Small intestine (tissue), 7 donors: ENCODE measurements at regions not wholly inside any gene's neighbourhood (a gene's known extent, or its start where the extent isn't known, plus 50 kb on each side); places are given as distances from the start of the nearest gene placed in this dataset.
"Not testable (repeated sequence)": the region's sequence is repeated elsewhere in the genome, so short reads cannot be mapped to it uniquely, and the experiment has no call there.

Experiments used
- DNase-seq, 2 donors: peaks; one replicate each; pipeline versions ENCODE4 v3.0.0 to v3.0.0-alpha.2; 2013
- FAIRE-seq: peaks from 2 replicates; lab custom pipeline; 2012; peaks lifted over from hg19 to GRCh38; lab: Jason Lieb, UNC
- H3K27ac ChIP-seq, 3 donors: one replicate each; pipeline ENCODE4 v1.5.1; 2013; ENCODE audit warnings: low read length in 2 of 3, mild to moderate bottlenecking in 2 of 3, control low read depth in 1 of 3, inconsistent platforms in 1 of 3, low read depth in 1 of 3, moderate library complexity in 1 of 3
- H3K27me3 ChIP-seq, 3 donors: one replicate each; pipeline ENCODE4 v1.6.1; 2013; ENCODE audit warnings: low read length in 3 of 3, inconsistent platforms in 1 of 3; ENCODE audit not compliant: control insufficient read depth in 3 of 3, insufficient read depth in 3 of 3
- H3K36me3 ChIP-seq, 3 donors: one replicate each; pipeline ENCODE4 v1.6.1; 2013; ENCODE audit warnings: low read length in 3 of 3, inconsistent platforms in 1 of 3, low read depth in 1 of 3, mild to moderate bottlenecking in 1 of 3, moderate library complexity in 1 of 3; ENCODE audit not compliant: control insufficient read depth in 3 of 3, insufficient read depth in 2 of 3
- H3K4me1 ChIP-seq, 3 donors: one replicate each; pipeline ENCODE4 v1.6.1; 2013; ENCODE audit warnings: low read length in 2 of 3, inconsistent platforms in 1 of 3, low read depth in 1 of 3, mild to moderate bottlenecking in 1 of 3, moderate library complexity in 1 of 3; ENCODE audit not compliant: control insufficient read depth in 3 of 3, insufficient read depth in 2 of 3
- H3K4me3 ChIP-seq, 3 donors: one replicate each; pipeline ENCODE4 v1.5.1; 2013; ENCODE audit warnings: low read length in 3 of 3, control low read depth in 1 of 3, inconsistent platforms in 1 of 3, low read depth in 1 of 3, mild to moderate bottlenecking in 1 of 3, moderate library complexity in 1 of 3
- H3K9me3 ChIP-seq, 2 donors: one replicate each; pipeline ENCODE4 v1.6.1; 2013; ENCODE audit warnings: low read depth in 1 of 2, low read length in 1 of 2; ENCODE audit not compliant: control insufficient read depth in 2 of 2, insufficient read depth in 1 of 2
- WGBS, 3 donors: extraction: QIAGEN DNeasy Blood & Tissue Kit; methylation state at CpG; one replicate each; pipeline ENCODE4 v1.1.7; 2013; 5-methylcytosine and 5-hydroxymethylcytosine counted together
- donor health status: healthy with polysubstance abuse.
- donor health status: control.
- donor health status: control.
- donor health status: Bipolar disorder and iron deficiency.
- donor health status: healthy.

DNA sequence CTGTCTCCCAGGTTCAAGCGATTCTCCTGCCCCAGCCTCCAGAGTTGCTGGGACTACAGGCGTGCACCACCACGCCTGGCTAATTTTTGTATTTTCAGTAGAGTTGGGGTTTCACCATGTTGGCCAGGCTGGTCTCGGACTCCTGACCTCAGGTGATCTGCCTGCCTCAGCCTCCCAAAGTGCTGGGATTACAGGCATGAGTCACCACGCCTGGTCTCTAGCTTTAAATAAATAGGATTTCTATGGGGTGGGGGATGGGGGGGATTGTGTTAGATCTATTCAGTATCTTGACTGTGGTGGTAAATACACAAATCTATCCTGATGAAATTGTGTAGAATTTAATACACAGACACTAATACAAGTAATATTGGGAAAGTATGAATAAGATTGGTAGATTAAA is 102.4 kb upstream of the STX18 start:
- H3K36me3 ChIP-seq, H3K27me3 ChIP-seq, H3K4me1 ChIP-seq, H3K9me3 ChIP-seq, H3K4me3 ChIP-seq, FAIRE-seq, DNase-seq, H3K27ac ChIP-seq: not testable (repeated sequence)
- 89 to 94% (median 94%) methylated on average over 5 of the region's 5 CpGs for WGBS, 3 donors

DNA sequence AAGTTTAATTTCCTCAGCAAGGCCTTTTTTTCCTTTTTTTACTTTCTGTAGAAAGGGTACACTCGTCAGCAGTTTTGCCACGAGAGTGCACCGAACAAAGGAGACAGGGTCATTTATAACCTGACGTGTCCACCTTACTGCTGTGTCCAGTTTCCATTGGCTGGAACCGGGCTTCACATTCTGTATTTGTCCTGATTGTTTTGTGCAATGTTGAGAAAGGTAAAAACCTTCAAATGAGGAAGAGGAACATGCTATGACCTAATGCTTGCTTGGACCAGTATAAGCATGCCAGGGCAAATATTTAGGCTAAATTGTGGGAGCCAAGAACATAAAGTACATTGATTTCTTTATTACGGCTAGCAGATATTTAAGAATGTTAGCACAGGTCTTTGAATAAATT is 101.9 kb upstream of the STX18 start:
- not testable (repeated sequence) for H3K4me3 ChIP-seq, H3K27ac ChIP-seq, H3K36me3 ChIP-seq, FAIRE-seq, H3K4me1 ChIP-seq, H3K9me3 ChIP-seq, DNase-seq, H3K27me3 ChIP-seq
- 88 to 94% (median 89%) methylated on average over 6 of the region's 6 CpGs for WGBS, 3 donors

DNA sequence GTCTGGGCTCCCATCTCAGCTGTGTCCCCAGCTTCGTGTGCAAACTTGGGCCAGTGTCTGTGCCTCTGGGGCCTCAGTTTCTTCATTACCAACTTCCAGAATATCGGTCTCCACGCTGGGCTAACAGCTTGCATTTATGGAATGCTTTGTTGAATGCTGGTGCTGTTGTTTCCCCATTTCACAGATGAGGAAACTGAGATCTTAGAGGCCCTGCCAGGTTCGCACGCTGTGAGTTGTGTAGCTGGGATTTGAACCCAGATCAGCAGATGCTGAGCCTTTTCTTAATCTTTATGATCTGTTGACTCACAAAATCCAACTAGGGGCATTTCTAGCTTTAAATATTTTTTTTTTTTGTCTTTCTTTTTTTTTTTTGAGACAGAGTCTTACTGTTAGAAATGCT is 101.5 kb upstream of the STX18 start:
- H3K4me1 ChIP-seq, result no peaks in the 10 kb centered on the region
- no peaks in the 10 kb centered on the region for H3K36me3 ChIP-seq
- DNase-seq, result no peak
- 93 to 95% (median 94%) methylated on average over 5 of the region's 5 CpGs for WGBS, 3 donors
- no peak for FAIRE-seq
- peaks cover 0 to 5% of the 10 kb centered on the region in 2 donors for H3K9me3 ChIP-seq
- no peaks in the 10 kb centered on the region for H3K27me3 ChIP-seq
- H3K4me3 ChIP-seq, result no peak overlapping the region
- H3K27ac ChIP-seq, result no peak overlapping the region

DNA sequence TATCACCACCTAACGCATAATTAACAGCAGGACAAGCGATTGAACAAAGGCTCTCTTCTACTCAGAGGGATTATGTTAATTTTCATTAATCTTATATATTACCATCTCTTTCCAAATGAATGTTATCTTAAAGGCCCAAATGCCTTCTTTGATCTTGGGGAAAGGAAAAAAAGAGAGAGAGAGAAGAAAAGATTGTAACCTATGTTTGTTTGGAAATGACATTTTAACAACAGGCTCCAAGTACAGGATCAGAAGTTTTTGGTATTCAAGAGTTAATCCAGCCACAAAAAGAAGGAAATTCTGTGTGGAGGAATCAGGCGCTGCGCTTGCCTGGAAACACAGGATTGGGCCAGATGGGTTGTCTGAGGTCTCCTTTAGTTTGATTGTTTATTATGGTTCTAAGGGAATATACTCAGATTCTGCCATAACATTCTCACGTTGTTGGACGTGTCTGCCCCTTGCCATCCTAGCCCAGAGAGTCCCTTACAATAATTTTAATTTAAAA is 100.7 kb upstream of the STX18 start:
- no peak for DNase-seq
- no peak overlapping the region for H3K27ac ChIP-seq
- no peaks in the 10 kb centered on the region for H3K36me3 ChIP-seq
- H3K4me3 ChIP-seq, result no peak overlapping the region
- H3K27me3 ChIP-seq, result no peaks in the 10 kb centered on the region
- no peak for FAIRE-seq
- 76 to 81% (median 80%) methylated on average over 6 of the region's 6 CpGs for WGBS, 3 donors
- no peaks in the 10 kb centered on the region for H3K4me1 ChIP-seq
- H3K9me3 ChIP-seq, result peaks cover 0 to 5% of the 10 kb centered on the region in 2 donors

DNA sequence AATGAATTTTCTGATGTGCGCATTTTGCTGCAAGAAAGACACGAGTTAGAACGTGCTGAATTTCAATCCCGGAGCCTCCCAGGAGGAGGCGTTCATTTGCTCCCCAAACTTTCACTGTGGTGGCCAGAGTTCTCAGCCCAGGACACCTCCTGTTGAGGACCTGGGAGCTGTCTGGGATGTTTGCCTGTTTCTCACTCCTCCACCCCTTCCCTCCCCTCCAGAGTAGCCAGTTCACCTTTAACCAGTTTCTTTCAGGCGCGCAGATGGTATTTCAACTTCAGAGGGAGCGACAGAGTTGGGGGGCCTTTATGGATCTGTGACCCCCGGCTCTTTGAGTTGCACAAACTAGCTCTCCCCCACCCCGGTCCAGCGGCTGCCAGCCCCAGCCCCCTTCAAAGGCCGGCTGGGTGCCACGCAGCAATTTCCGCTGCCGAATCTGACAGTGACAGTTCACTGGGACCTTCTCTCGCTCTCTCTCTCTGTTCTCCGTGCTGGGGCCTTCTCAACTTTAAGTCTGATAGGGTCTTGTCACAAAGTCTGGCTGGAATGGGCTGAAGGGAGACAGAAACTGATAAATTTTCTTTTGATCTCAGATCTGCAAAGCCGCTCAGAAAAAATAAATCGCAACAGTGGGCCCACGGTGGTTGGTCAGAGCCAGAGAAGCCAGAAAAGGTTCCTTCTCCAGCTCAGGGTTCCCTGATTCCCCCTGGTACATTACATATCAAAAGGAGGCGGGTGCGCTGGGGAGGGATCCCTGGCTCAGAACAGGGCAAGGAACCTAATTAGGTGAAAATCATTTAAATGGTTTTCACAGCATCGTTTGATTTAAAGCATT is 100.0 kb upstream of the STX18 start:
- no peak overlapping the region for H3K27ac ChIP-seq
- H3K36me3 ChIP-seq, result no peaks in the 10 kb centered on the region
- H3K4me1 ChIP-seq, result no peaks in the 10 kb centered on the region
- FAIRE-seq (no peak), DNase-seq (no peak)
- no peaks in the 10 kb centered on the region for H3K27me3 ChIP-seq
- H3K4me3 ChIP-seq, result no peak overlapping the region
- H3K9me3 ChIP-seq, result peaks cover 0 to 4% of the 10 kb centered on the region in 2 donors
- WGBS, 3 donors, result 78 to 83% (median 82%) methylated on average over 23 of the region's 23 CpGs

DNA sequence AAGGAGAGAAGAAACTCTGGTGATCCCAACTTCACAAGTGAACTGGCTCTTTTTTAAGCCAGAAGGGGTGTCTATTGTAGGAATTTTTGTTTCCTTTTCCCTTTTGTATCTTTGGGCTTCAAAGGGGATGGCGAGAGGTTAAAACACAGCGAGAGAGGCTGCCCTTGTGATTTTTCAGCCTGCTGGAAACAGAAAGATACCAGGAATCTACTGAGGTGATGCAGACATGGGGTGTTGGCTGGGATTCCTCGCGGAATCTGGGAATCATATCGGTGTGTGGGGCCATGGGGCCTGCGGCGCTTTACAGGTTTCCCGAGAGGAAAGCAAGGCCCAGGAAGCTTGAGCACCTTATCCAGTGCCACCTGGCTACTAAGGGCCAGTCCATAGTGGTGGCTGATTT is 99.4 kb upstream of the STX18 start:
- H3K4me3 ChIP-seq, result no peak overlapping the region
- FAIRE-seq (no peak), DNase-seq (no peak)
- H3K36me3 ChIP-seq, result no peaks in the 10 kb centered on the region
- H3K27ac ChIP-seq, result no peak overlapping the region
- 88 to 94% (median 90%) methylated on average over 8 of the region's 8 CpGs for whole genome bisulfite sequencing, 3 donors
- no peaks in the 10 kb centered on the region for H3K27me3 ChIP-seq
- H3K4me1 ChIP-seq, result no peaks in the 10 kb centered on the region
- H3K9me3 ChIP-seq, result no peaks in the 10 kb centered on the region

DNA sequence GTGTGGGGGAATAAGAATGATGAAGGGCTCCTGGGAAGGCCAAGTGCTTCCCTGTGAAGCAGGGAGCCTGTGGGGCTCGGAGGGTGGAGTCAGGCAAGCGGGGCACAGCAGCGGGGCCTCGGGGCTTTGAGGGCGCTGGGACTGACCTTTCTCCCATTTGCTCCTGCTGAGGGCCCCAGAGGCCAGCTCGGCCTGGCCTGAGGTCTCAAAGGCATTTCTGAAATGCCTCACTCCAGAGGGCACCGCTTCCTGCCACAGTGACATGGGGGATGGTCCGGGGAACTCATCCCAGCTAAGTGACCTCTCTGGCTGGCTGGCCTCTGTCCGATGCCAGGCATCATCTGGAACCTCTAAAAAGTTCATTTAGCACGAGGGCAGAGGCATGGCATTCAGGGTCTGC is 98.8 kb upstream of the STX18 start:
- no peak for FAIRE-seq

DNA sequence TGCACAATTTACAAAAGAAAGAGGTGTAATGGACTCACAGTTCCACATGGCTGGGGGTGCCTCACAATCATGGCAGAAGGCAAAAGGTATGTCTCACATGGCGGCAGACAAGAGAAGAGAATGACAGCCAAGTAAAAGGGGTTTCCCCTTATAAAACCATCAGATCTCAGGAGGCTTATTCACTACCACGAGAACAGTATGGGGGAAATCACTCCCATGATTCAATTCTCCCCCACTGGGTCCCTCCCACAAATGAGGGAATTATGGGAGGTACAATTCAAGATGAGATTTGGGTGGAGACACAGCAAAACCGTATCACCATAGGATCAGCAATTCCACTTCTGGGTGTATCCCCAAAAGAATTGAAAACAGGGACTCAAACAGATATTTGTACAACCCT is 97.5 kb upstream of the STX18 start:
- DNase-seq (no peak), FAIRE-seq (no peak)
- H3K27ac ChIP-seq, result no peak overlapping the region
- no peaks in the 10 kb centered on the region for H3K36me3 ChIP-seq
- 77 to 81% (median 80%) methylated on average over 3 of the region's 3 CpGs for WGBS, 3 donors
- H3K4me3 ChIP-seq, result no peak overlapping the region
- no peaks in the 10 kb centered on the region for H3K27me3 ChIP-seq
- H3K9me3 ChIP-seq, result no peaks in the 10 kb centered on the region
- H3K4me1 ChIP-seq, result no peaks in the 10 kb centered on the region

More for the DNA sequence above, 98.8 kb upstream of the STX18 start:
- H3K4me3 ChIP-seq, result no peak overlapping the region
- no peaks in the 10 kb centered on the region for H3K27me3 ChIP-seq
- 65 to 83% (median 74%) methylated on average over 10 of the region's 10 CpGs for WGBS, 3 donors
- H3K9me3 ChIP-seq, result no peaks in the 10 kb centered on the region
- H3K36me3 ChIP-seq, result no peaks in the 10 kb centered on the region
- H3K4me1 ChIP-seq, result no peaks in the 10 kb centered on the region
- no peak for DNase-seq
- no peak overlapping the region for H3K27ac ChIP-seq
